Gastroesophageal sphincter (tissue), 4 donors: ENCODE measurements at regions not wholly inside any gene's neighbourhood (a gene's known extent, or its start where the extent isn't known, plus 50 kb on each side); places are given as distances from the start of the nearest gene placed in this dataset.

Experiments
- ATAC-seq: fragments of 150-250 bp; one replicate; pipeline ENCODE4 v1.9.1; 2016; ENCODE audit warnings: mild to moderate bottlenecking, moderate library complexity
- H3K27ac ChIP-seq, 4 donors: fragments of 200-600 bp; sonication (generic) in 3 of 4; 1 replicate in 3 of 4; 2 replicates in 1 of 4; pipeline ENCODE4 v1.5.1; 2016 to 2019
- H3K27me3 ChIP-seq: fragments of 200-600 bp; sonication (generic); one replicate; pipeline ENCODE4 v1.5.1; 2019
- H3K36me3 ChIP-seq, 2 donors: fragments of 200-600 bp; sonication (generic); one replicate each; pipeline ENCODE4 v1.5.1; 2019; ENCODE audit warnings: control low read depth in 1 of 2
- H3K4me1 ChIP-seq, 3 donors: fragments of 200-600 bp; sonication (generic); 1 replicate in 2 of 3; 2 replicates in 1 of 3; pipeline ENCODE4 v1.5.1; 2016 to 2019; ENCODE audit warnings: control low read depth in 2 of 3
- H3K4me3 ChIP-seq, 2 donors: fragments of 200-600 bp; sonication (generic); one replicate each; pipeline ENCODE4 v1.5.1; 2019; ENCODE audit warnings: mild to moderate bottlenecking in 1 of 2, moderate library complexity in 1 of 2
- H3K9me3 ChIP-seq, 3 donors: fragments of 200-600 bp; sonication (generic); one replicate each; pipeline ENCODE4 v1.5.1; 2017 to 2019; ENCODE audit warnings: control low read depth in 2 of 3
- CTCF ChIP-seq, 4 experiments: fragments of 200-600 bp in 2 of 4; fragments of 450-650 bp in 2 of 4; sonication (generic) in 1 of 4; IDR thresholded peaks; one replicate each; pipeline ENCODE4 v1.5.1; 2017 to 2019; ENCODE audit warnings: antibody characterized with exemption in 4 of 4, mild to moderate bottlenecking in 2 of 4, moderate library complexity in 2 of 4
- EP300 ChIP-seq: sonication (generic); formaldehyde crosslinking; IDR thresholded peaks from one replicate; pipeline ENCODE4 v1.6.1; 2017; ENCODE audit warnings: antibody characterized with exemption, mild to moderate bottlenecking
- POLR2A ChIP-seq, 2 donors: fragments of 450-650 bp; IDR thresholded peaks; one replicate each; pipeline ENCODE4 v1.6.1; 2017; ENCODE audit warnings: antibody characterized with exemption in 2 of 2, mild to moderate bottlenecking in 2 of 2, moderate library complexity in 1 of 2
- POLR2AphosphoS5 ChIP-seq: sonication (generic); formaldehyde crosslinking; IDR thresholded peaks from one replicate; pipeline ENCODE4 v1.6.1; 2017; ENCODE audit warnings: antibody characterized with exemption
- WGBS, 2 donors: methylation state at CpG; one replicate each; pipeline ENCODE4 v1.1.5; 2018; ENCODE audit warnings: low coverage in 1 of 2; 5-methylcytosine and 5-hydroxymethylcytosine counted together

- TF ChIP-seq EP300 (no peak), POLR2A (IDR thresholded peaks at IDR 0.05) (no peak), CTCF (IDR thresholded peaks at IDR 0.05) (no peak), POLR2AphosphoS5 (no peak)
- no peak for ATAC-seq
- Histone ChIP-seq H3K27ac (no peak overlapping the region), H3K9me3 (no peaks in the 10 kb centered on the region), H3K36me3 (no peaks in the 10 kb centered on the region), H3K4me3 (no peak overlapping the region), H3K27me3 (no peaks in the 10 kb centered on the region), H3K4me1 (no peaks in the 10 kb centered on the region)
- 58 to 90% methylated on average over 2 to 3 of the region's 3 CpGs for WGBS, 2 donors
Observed at GRCh38 chr5:163908253-163908652, 402.8 kb downstream of the MAT2B start.

GRCh38 chr5:163910226-163910625 is 404.8 kb downstream of the MAT2B start:
- no peak overlapping the region for H3K27ac ChIP-seq
- H3K27me3 ChIP-seq, result no peaks in the 10 kb centered on the region
- no peak overlapping the region for H3K4me3 ChIP-seq
- H3K36me3 ChIP-seq, result no peaks in the 10 kb centered on the region
- ATAC-seq, result no peak
- H3K9me3 ChIP-seq, result no peaks in the 10 kb centered on the region
- H3K4me1 ChIP-seq, result no peaks in the 10 kb centered on the region
- WGBS, 2 donors, result 80% methylated on average over 1 of the region's 1 CpG; no CpG with 5 or more reads in 1 of the 2 donors
- TF ChIP-seq POLR2AphosphoS5 (no peak), POLR2A (IDR thresholded peaks at IDR 0.05) (no peak), CTCF (IDR thresholded peaks at IDR 0.05) (no peak), EP300 (no peak)

- no peak for ATAC-seq
- no peaks in the 10 kb centered on the region for H3K27me3 ChIP-seq
- H3K36me3 ChIP-seq, result no peaks in the 10 kb centered on the region
- no peak overlapping the region for H3K4me3 ChIP-seq
- H3K9me3 ChIP-seq, result no peaks in the 10 kb centered on the region
- no peak for TF ChIP-seq POLR2AphosphoS5
- TF ChIP-seq POLR2A (IDR thresholded peaks at IDR 0.05), result no peak
- H3K4me1 ChIP-seq, result no peaks in the 10 kb centered on the region
- 56 to 83% methylated on average over 4 of the region's 4 CpGs for WGBS, 2 donors
- H3K27ac ChIP-seq, result no peak overlapping the region
Observed at GRCh38 chr5:163912046-163912445, 406.6 kb downstream of the MAT2B start.

- Histone ChIP-seq H3K9me3 (no peaks in the 10 kb centered on the region), H3K4me1 (no peaks in the 10 kb centered on the region), H3K27me3 (no peaks in the 10 kb centered on the region), H3K36me3 (no peaks in the 10 kb centered on the region), H3K27ac (no peak overlapping the region), H3K4me3 (no peak overlapping the region)
- no peak for TF ChIP-seq EP300
- TF ChIP-seq POLR2A (IDR thresholded peaks at IDR 0.05), result no peak
- no peak for TF ChIP-seq POLR2AphosphoS5
- WGBS, 2 donors, result 69 to 75% methylated on average over 3 of the region's 3 CpGs
- no peak for ATAC-seq
Observed at GRCh38 chr5:163913548-163913947, 408.1 kb downstream of the MAT2B start.

GRCh38 chr5:163914910-163915309 is 409.5 kb downstream of the MAT2B start:
- H3K4me3 ChIP-seq, result no peak overlapping the region
- TF ChIP-seq POLR2AphosphoS5, result no peak
- no peak for TF ChIP-seq CTCF (IDR thresholded peaks at IDR 0.05)
- no peak for TF ChIP-seq EP300
- no peak for TF ChIP-seq POLR2A (IDR thresholded peaks at IDR 0.05)
- no peaks in the 10 kb centered on the region for H3K36me3 ChIP-seq
- 90 to 100% methylated on average over 1 to 2 of the region's 5 CpGs for WGBS, 2 donors
- H3K9me3 ChIP-seq, result no peaks in the 10 kb centered on the region
- H3K27me3 ChIP-seq, result no peaks in the 10 kb centered on the region
- no peak for ATAC-seq
- no peaks in the 10 kb centered on the region for H3K4me1 ChIP-seq
- H3K27ac ChIP-seq, result no peak overlapping the region

GRCh38 chr5:163915481-163915961 is 410.1 kb downstream of the MAT2B start:
- no peak for ATAC-seq

More at GRCh38 chr5:163915481-163915961, 410.1 kb downstream of the MAT2B start:
- Histone ChIP-seq H3K4me1 (no peaks in the 10 kb centered on the region), H3K4me3 (no peak overlapping the region), H3K9me3 (no peaks in the 10 kb centered on the region), H3K36me3 (no peaks in the 10 kb centered on the region), H3K27me3 (no peaks in the 10 kb centered on the region), H3K27ac (no peak overlapping the region)
- 76% methylated on average over 9 of the region's 9 CpGs; no CpG with 5 or more reads in 1 of the 2 donors for WGBS, 2 donors
- no peak for TF ChIP-seq CTCF (IDR thresholded peaks at IDR 0.05)
- TF ChIP-seq POLR2AphosphoS5, result no peak
- TF ChIP-seq EP300, result no peak
- no peak for TF ChIP-seq POLR2A (IDR thresholded peaks at IDR 0.05)
